Stimulated activated naive CD8-positive, alpha-beta T cell treated with anti-CD3 and anti-CD28 coated beads, Interleukin-15, Interleukin-2, amounts not matched to agents 100 ng/mL and 50 ng/mL, for 24 hours (primary cell): ENCODE measurements at regions not wholly inside any gene's neighbourhood (a gene's known extent, or its start where the extent isn't known, plus 50 kb on each side); places are given as distances from the start of the nearest gene placed in this dataset.

Experiments
- H3K27ac Mint-ChIP-seq: one replicate; pipeline ENCODE4 v1.8.0; 2021; ENCODE audit warnings: mild to moderate bottlenecking, mixed read lengths
- H3K27me3 Mint-ChIP-seq: one replicate; pipeline ENCODE4 v1.8.0; 2021; ENCODE audit warnings: mixed read lengths
- H3K36me3 Mint-ChIP-seq: one replicate; pipeline ENCODE4 v1.8.0; 2021; ENCODE audit warnings: low read depth, mixed read lengths
- H3K4me1 Mint-ChIP-seq: one replicate; pipeline ENCODE4 v1.8.0; 2021; ENCODE audit warnings: low read depth, mixed read lengths
- H3K4me3 Mint-ChIP-seq: one replicate; pipeline ENCODE4 v1.8.0; 2021; ENCODE audit warnings: mild to moderate bottlenecking, mixed read lengths
- H3K9me3 Mint-ChIP-seq: one replicate; pipeline ENCODE4 v1.8.0; 2021; ENCODE audit warnings: mixed read lengths

DNA sequence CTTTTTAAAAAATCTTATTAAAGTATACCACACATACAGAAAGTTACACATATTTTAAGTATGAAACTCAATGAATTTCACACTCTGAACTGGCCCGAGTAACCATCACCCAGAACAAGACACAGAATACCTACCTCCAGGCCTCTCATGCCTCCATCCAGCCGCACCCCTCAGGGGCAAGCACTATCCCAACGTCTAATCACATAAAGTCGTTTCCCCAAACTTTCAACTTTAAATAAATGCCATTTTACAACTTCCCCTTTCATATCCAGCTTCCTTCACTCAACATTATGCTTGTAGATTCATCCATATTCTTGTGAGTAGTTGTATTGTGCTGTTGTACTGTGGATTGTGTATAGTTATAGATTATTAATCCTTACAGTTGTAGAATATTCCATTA lies 539.1 kb downstream of the CD83 start:
- no peaks in the 10 kb centered on the region for H3K36me3 Mint-ChIP-seq
- peaks cover 55% of the 10 kb centered on the region for H3K4me1 Mint-ChIP-seq
- peak overlapping the region; percentile 67 for H3K27ac Mint-ChIP-seq
- H3K27me3 Mint-ChIP-seq: no peaks in the 10 kb centered on the region
- no peaks in the 10 kb centered on the region for H3K9me3 Mint-ChIP-seq
- H3K4me3 Mint-ChIP-seq: no peak overlapping the region

DNA sequence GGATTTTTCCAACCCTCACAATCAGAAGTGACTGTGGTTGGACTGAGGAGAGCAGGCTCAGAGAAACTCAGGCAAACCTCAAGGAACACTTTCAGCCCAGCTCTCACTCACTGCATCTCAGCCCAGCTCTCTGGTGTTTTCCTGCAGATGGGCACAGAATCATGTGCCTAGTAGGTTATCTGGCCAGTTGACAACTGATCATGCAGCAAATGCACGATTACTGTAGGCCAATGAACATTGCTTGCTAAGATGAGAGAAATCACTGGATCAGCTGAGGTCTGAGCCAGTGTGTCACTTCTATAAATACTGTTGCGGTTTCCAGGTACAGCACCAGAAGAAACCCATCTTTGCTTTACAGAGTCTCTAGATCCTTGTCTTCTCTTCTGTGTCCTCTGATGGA lies 540.5 kb downstream of the CD83 start:
- Mint-ChIP-seq H3K4me1 (peaks cover 51% of the 10 kb centered on the region), H3K27me3 (no peaks in the 10 kb centered on the region), H3K36me3 (no peaks in the 10 kb centered on the region), H3K4me3 (no peak overlapping the region), H3K9me3 (no peaks in the 10 kb centered on the region), H3K27ac (no peak overlapping the region)

DNA sequence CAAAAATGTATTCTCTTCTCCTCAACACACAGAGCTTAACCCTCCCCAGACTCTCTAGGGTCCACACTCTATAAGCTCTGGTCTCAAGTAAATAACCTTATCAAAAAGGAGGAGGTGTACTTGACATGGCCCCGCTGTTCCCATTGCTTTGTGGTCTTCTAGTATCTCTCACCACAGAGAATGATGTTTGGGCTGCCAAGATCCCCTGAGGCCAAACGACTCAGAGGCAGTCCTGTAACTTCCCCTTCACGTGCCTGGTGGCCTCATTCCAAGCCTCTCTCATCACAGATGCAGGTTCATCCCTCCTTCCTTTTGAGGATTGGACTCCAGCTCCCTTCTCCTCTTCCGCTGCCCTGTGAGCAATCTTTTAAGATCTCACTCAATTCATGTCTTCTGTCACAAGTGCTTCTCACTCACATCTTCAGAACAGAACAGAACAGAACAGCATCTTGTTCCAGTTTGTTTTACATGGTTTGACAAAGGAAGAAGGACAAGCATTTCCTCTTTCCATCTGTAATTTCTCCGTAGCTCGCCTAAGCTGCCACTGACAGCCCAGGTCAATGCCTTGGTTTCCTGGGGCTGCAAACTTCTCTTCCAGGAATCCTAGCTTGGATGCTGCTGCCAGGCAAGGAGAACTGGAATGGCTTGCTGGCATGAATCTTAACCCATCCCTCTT lies 541.5 kb downstream of the CD83 start:
- Mint-ChIP-seq H3K27me3 (no peaks in the 10 kb centered on the region), H3K4me3 (no peak overlapping the region), H3K36me3 (no peaks in the 10 kb centered on the region), H3K9me3 (no peaks in the 10 kb centered on the region), H3K27ac (no peak overlapping the region), H3K4me1 (peaks cover 54% of the 10 kb centered on the region)

- H3K4me1 Mint-ChIP-seq: peaks cover 62% of the 10 kb centered on the region
- no peaks in the 10 kb centered on the region for H3K9me3 Mint-ChIP-seq
- H3K4me3 Mint-ChIP-seq: no peak overlapping the region
- H3K27ac Mint-ChIP-seq: no peak overlapping the region
- no peaks in the 10 kb centered on the region for H3K27me3 Mint-ChIP-seq
- H3K36me3 Mint-ChIP-seq: no peaks in the 10 kb centered on the region
Measured at GRCh38 chr6:14659841-14660240, 542.3 kb downstream of the CD83 start.

GRCh38 chr6:14660806-14661579 lies 543.4 kb downstream of the CD83 start:
- Mint-ChIP-seq H3K9me3 (no peaks in the 10 kb centered on the region), H3K4me3 (no peak overlapping the region), H3K27ac (no peak overlapping the region), H3K27me3 (no peaks in the 10 kb centered on the region), H3K4me1 (peaks cover 62% of the 10 kb centered on the region), H3K36me3 (no peaks in the 10 kb centered on the region)

- no peak overlapping the region for H3K4me3 Mint-ChIP-seq
- no peak overlapping the region for H3K27ac Mint-ChIP-seq
- H3K4me1 Mint-ChIP-seq: peaks cover 62% of the 10 kb centered on the region
- no peaks in the 10 kb centered on the region for H3K36me3 Mint-ChIP-seq
- no peaks in the 10 kb centered on the region for H3K27me3 Mint-ChIP-seq
- H3K9me3 Mint-ChIP-seq: no peaks in the 10 kb centered on the region
Measured at GRCh38 chr6:14661691-14662090, 544.1 kb downstream of the CD83 start.

- Mint-ChIP-seq H3K36me3 (no peaks in the 10 kb centered on the region), H3K9me3 (no peaks in the 10 kb centered on the region), H3K27ac (peak overlapping the region; percentile 61), H3K27me3 (no peaks in the 10 kb centered on the region), H3K4me3 (peak overlapping the region; percentile 28), H3K4me1 (peaks cover 39% of the 10 kb centered on the region)
Measured at GRCh38 chr6:14664112-14664601, 546.6 kb downstream of the CD83 start.

DNA sequence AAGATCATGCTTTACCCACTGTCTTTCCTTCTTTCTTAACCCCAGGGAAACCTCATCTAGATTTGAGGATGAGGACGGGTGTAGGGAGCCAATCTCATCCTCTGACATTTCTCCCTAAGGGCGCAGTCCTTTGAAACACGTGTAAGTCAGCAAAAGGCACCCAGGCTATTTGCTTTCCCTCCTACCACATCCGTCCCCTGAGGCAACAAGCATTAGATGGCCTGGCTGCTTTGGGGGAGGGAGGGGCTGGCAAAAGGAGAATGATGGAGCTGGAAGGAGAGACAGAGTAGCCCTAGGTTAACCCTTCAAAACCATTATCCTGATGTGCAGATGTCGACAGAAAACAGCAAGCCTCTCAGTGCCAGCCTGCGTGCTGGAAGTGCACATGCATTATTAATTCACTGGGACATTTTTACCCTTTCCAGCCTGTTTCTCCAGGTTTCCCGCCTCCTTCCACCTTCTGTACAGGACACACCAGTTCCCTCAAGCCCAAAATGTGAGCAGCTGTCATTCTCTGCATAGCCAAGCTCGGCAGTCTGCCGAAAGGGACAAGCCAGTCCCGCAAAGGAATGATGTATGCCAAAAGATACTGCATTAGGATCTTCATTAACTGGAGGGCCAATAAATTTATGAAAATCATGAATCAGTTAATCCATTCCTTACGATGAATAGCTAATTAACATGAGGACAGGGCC lies 547.2 kb downstream of the CD83 start:
- Mint-ChIP-seq H3K27ac (peak overlapping the region; percentile 61), H3K27me3 (no peaks in the 10 kb centered on the region), H3K4me1 (peaks cover 32% of the 10 kb centered on the region), H3K36me3 (no peaks in the 10 kb centered on the region), H3K4me3 (peak overlapping the region; percentile 28), H3K9me3 (no peaks in the 10 kb centered on the region)

- Mint-ChIP-seq H3K27ac (peak overlapping the region; percentile 61), H3K36me3 (no peaks in the 10 kb centered on the region), H3K4me3 (no peak overlapping the region), H3K4me1 (peaks cover 30% of the 10 kb centered on the region), H3K9me3 (no peaks in the 10 kb centered on the region), H3K27me3 (no peaks in the 10 kb centered on the region)
Measured at GRCh38 chr6:14665827-14666724, 548.5 kb downstream of the CD83 start.

GRCh38 chr6:14670806-14671205 lies 553.2 kb downstream of the CD83 start:
- Mint-ChIP-seq H3K36me3 (no peaks in the 10 kb centered on the region), H3K27me3 (no peaks in the 10 kb centered on the region), H3K27ac (no peak overlapping the region), H3K4me1 (peaks cover 22% of the 10 kb centered on the region), H3K9me3 (no peaks in the 10 kb centered on the region), H3K4me3 (no peak overlapping the region)

DNA sequence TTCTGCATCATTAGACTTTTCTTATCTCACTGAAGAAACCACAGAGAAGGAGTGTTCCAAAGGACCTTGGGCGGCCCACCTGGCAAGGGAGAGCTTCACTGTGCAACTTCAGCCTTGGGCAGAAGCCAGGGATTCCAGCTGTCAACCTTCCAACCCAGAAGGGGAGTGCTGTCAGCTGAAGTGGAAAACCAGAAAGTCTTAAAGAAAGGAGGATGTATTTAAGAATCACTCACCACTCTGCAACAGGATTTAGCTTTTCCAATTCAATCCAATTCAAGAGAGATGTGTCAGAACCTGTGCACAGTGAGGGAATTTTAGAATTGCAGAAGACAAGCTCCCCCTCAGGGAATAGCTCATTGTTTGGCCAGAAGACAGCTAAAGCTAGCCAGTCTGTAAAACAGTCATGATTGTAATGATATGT lies 553.7 kb downstream of the CD83 start:
- Mint-ChIP-seq H3K27me3 (no peaks in the 10 kb centered on the region), H3K4me1 (peaks cover 22% of the 10 kb centered on the region), H3K36me3 (no peaks in the 10 kb centered on the region), H3K27ac (no peak overlapping the region), H3K9me3 (no peaks in the 10 kb centered on the region), H3K4me3 (no peak overlapping the region)

DNA sequence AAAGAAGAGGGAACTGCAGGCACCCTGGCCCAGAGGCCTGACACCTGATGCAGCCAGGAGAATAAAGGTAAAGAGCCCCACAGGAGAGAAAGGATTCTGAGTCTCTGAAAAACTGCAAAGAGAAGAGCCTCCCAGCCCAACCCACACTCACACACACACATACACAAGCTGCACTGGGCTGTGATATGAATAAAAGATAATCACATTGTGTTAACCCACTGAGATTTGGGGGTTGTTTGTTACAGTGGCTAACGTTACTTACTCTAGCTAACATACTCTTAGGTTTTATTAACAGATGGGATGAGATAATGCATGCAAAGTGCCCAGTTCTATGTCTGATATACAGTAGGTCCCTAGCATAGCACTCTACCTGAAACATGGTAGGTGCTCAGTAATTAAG lies 554.4 kb downstream of the CD83 start:
- Mint-ChIP-seq H3K9me3 (no peaks in the 10 kb centered on the region), H3K36me3 (no peaks in the 10 kb centered on the region), H3K27me3 (no peaks in the 10 kb centered on the region), H3K27ac (no peak overlapping the region), H3K4me1 (peaks cover 18% of the 10 kb centered on the region), H3K4me3 (no peak overlapping the region)

GRCh38 chr6:14673201-14673600 lies 555.6 kb downstream of the CD83 start:
- H3K36me3 Mint-ChIP-seq: no peaks in the 10 kb centered on the region
- H3K27me3 Mint-ChIP-seq: no peaks in the 10 kb centered on the region
- H3K4me1 Mint-ChIP-seq: peaks cover 18% of the 10 kb centered on the region
- no peaks in the 10 kb centered on the region for H3K9me3 Mint-ChIP-seq
- H3K4me3 Mint-ChIP-seq: no peak overlapping the region
- no peak overlapping the region for H3K27ac Mint-ChIP-seq

DNA sequence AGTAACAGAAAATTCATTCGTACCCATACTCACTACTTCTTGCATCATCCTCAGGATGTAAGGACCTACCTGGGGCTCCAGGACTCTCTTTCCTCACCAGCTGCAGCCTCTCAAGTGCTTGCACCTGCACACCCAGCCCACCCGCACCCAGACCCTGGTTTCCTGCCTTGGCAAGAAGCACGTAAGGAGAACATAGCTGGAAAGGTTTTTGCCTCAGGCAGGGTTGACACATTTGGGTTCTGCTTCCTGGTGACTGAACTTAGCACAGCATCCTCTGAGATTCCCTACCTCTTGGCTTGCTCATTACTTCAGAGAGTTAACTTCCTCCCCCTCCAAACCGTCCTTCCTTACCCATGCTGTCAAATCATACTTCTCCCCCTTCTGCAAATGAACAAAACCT lies 556.9 kb downstream of the CD83 start:
- Mint-ChIP-seq H3K4me3 (no peak overlapping the region), H3K36me3 (no peaks in the 10 kb centered on the region), H3K27ac (no peak overlapping the region), H3K27me3 (no peaks in the 10 kb centered on the region), H3K9me3 (no peaks in the 10 kb centered on the region), H3K4me1 (peaks cover 18% of the 10 kb centered on the region)
